ENCODE measurements at regions not wholly inside any gene's neighbourhood (a gene's known extent, or its start where the extent isn't known, plus 50 kb on each side); places are given as distances from the start of the nearest gene placed in this dataset.
"Not testable (repeated sequence)": the region's sequence is repeated elsewhere in the genome, so short reads cannot be mapped to it uniquely, and the experiment has no call there.

DNA sequence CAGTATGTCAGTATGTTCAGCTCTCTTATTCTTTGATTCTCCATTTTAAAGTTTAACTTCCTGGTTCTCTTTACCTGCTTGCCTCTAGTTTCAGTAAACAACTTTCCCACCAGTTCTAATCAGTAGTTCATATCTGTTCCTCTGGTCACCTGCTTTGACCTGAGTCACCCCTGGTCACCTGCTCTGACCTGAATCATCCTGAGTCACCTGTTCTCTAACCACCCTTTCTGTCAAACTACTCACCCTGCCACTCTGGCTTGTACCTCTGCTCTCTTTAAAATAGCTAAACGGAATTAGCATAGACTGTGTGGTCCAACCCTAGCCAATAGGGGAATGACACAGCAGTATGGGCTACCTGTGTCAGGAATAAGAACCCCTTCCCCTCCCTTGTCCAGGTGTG lies 62.0 kb upstream of the NREP start:
- DNase-seq (ENCODE audit: low read depth), result not testable (repeated sequence)

DNA sequence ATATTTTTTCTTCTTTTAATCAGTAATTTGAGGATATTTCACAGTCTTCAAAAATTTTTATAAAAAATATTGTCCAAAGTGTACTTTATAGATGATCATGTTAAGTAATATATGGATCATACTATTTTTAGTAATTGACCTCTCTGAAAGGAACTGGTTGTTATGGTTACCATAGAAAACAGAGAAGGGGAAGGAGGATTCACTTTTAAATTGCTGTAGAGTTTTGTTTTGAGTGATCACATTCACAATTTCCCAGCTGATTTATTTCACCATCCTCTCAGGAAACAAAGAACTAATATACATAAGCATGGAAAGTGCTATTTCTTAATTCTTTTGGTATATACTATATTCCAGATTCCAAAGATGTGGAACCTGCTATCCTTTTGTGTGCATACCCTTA lies 56.5 kb upstream of the NREP start:
- no peak for DNase-seq (ENCODE audit: low read depth)

DNA sequence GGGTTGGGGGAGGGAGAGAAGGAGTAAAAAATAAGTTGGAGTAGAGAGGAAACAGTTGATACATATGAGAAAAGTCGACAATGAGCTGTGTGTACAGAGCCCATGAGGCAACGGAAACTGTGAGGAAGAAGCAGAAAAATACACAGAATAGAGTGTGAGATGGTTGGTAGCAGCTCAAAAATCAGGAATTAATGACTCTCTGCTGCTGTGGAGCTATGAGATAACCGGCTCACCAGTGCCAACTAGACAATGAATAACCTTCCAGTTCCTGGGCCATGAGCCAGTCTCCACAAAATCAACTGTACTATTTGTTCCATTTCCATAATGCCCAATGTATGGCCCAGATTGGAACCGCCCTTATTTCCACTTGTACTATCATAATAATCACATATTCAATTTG lies 53.1 kb upstream of the NREP start:
- no peak for DNase-seq (ENCODE audit: low read depth)
